Heart left ventricle (tissue), 16 donors: ENCODE measurements at regions not wholly inside any gene's neighbourhood (a gene's known extent, or its start where the extent isn't known, plus 50 kb on each side); places are given as distances from the start of the nearest gene placed in this dataset.

ENCODE experiments used
- ATAC-seq, 4 donors: fragments of 200-7000 bp; cut with Tn5 transposase; one replicate each; pipeline ENCODE4 v1.9.1; 2020 to 2022; ENCODE audit warnings: moderate library complexity in 4 of 4, mild to moderate bottlenecking in 3 of 4, moderate number of reproducible peaks in 1 of 4
- DNase-seq, 5 donors: peaks; one replicate each; pipeline ENCODE4 v3.0.0-alpha.2; 2020
- H3K27ac ChIP-seq, 12 donors: fragments of 200-600 bp; sonication (generic) in 4 of 12; one replicate each; pipeline versions ENCODE4 v1.5.0 to v1.8.0; 2016 to 2022; ENCODE audit warnings: mild to moderate bottlenecking in 2 of 12
- H3K27me3 ChIP-seq, 9 donors: fragments of 200-600 bp; sonication (generic) in 2 of 9; one replicate each; pipeline versions ENCODE4 v1.5.1 to v1.8.0; 2016 to 2022; ENCODE audit warnings: mild to moderate bottlenecking in 3 of 9
- H3K36me3 ChIP-seq, 9 donors: fragments of 200-600 bp; sonication (generic) in 2 of 9; one replicate each; pipeline versions ENCODE4 v1.5.0 to v1.8.0; 2018 to 2022; ENCODE audit warnings: mild to moderate bottlenecking in 2 of 9
- H3K4me1 ChIP-seq, 12 donors: fragments of 200-600 bp; sonication (generic) in 4 of 12; one replicate each; pipeline versions ENCODE4 v1.5.0 to v1.8.0; 2016 to 2022; ENCODE audit warnings: mild to moderate bottlenecking in 3 of 12
- H3K4me3 ChIP-seq, 12 donors: fragments of 200-600 bp; sonication (generic) in 4 of 12; one replicate each; pipeline versions ENCODE4 v1.5.0 to v1.8.0; 2017 to 2022; ENCODE audit warnings: mild to moderate bottlenecking in 9 of 12, moderate library complexity in 4 of 12
- H3K9me3 ChIP-seq, 12 donors: fragments of 200-600 bp; sonication (generic) in 4 of 12; one replicate each; pipeline versions ENCODE4 v1.5.0 to v1.8.0; 2016 to 2022; ENCODE audit warnings: mild to moderate bottlenecking in 1 of 12
- POLR2A ChIP-seq, 2 donors: fragments of 450-650 bp; IDR thresholded peaks; one replicate each; pipeline ENCODE4 v1.6.1; 2017; ENCODE audit warnings: antibody characterized with exemption in 2 of 2, mild to moderate bottlenecking in 2 of 2, moderate library complexity in 2 of 2
- WGBS, 4 donors: extraction: QIAGEN DNeasy Blood & Tissue Kit in 2 of 4; methylation state at CpG; one replicate each; pipeline versions ENCODE4 v1.1.5 to v1.1.7; 2013 to 2018; 5-methylcytosine and 5-hydroxymethylcytosine counted together
- intact Hi-C, 10 donors: fragments of 100-400 bp; cut with DNase I; formaldehyde crosslinking; loops; one replicate each; pipeline versions ENCODE4 v1.11.1 to v1.14.2; 2022
- TF ChIP-seq, protein P1 (sequence below), 12 donors: fragments of 200-600 bp; sonication (generic) in 4 of 12; IDR thresholded peaks; one replicate each; pipeline versions ENCODE4 v1.5.0 to v1.8.0; 2018 to 2022; ENCODE audit warnings: antibody characterized with exemption in 12 of 12, mild to moderate bottlenecking in 5 of 12
- donor health status: ischemic (EF 13 %, LVEDD 7.1; RV severe dilation, severe dysfunction).
- donor health status: healthy with polysubstance abuse.
- donor health status: DM: no; HTN: yes; CAD: no.
- donor health status: DM: no; HTN: no; CAD: no.
- donor health status: ischemic (EF 25% LVEDD 6.9; RV normal size, moderate dysfunction).
- donor health status: ischemic (EF 25% LVEDD 5.7; RV mildly dilated, moderate dysfunction).
- donor health status: healthy.
- donor health status: DM: yes; HTN: yes; CAD: no.
- donor health status: ischemic (EF 35%, LVEDD 5.7; RV mildly dilated, moderate dysfunction).
- donor health status: nonischemic (EF 11% LVEDD 7.7; RV severe dilation, severe dysfunction).
- donor health status: DM: yes; HTN: yes; CAD: no.
- donor health status: PGD.
- donor health status: ischemic (EF 29% LVEDD 5.4; RV normal size, mild dysfunction).
- donor health status: nonischemic (EF 23%, LVEDD 6.1; RV moderate dilation, normal function).

- WGBS, 4 donors: 46 to 75% (median 57%) methylated on average over 1 of the region's 1 CpG
- no peak overlapping the region for H3K4me3 ChIP-seq
- intact Hi-C loops: loop anchor here in 8 of 10 donors (5.0 to 10.0 kb wide), 7 partner anchors 503 to 963 kb away; no protein-coding TSS in a partner anchor
- peaks cover 0 to 10% (median 0%) of the 10 kb centered on the region in 9 donors for H3K27me3 ChIP-seq
- ATAC-seq (no peak), DNase-seq (no peak)
- H3K9me3 ChIP-seq: no peaks in the 10 kb centered on the region
- TF ChIP-seq, protein P1, sequence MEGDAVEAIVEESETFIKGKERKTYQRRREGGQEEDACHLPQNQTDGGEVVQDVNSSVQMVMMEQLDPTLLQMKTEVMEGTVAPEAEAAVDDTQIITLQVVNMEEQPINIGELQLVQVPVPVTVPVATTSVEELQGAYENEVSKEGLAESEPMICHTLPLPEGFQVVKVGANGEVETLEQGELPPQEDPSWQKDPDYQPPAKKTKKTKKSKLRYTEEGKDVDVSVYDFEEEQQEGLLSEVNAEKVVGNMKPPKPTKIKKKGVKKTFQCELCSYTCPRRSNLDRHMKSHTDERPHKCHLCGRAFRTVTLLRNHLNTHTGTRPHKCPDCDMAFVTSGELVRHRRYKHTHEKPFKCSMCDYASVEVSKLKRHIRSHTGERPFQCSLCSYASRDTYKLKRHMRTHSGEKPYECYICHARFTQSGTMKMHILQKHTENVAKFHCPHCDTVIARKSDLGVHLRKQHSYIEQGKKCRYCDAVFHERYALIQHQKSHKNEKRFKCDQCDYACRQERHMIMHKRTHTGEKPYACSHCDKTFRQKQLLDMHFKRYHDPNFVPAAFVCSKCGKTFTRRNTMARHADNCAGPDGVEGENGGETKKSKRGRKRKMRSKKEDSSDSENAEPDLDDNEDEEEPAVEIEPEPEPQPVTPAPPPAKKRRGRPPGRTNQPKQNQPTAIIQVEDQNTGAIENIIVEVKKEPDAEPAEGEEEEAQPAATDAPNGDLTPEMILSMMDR (IDR thresholded peaks at IDR 0.05): no peak
- no peak for TF ChIP-seq POLR2A (IDR thresholded peaks at IDR 0.05)
- no peak overlapping the region for H3K27ac ChIP-seq
- no peaks in the 10 kb centered on the region for H3K36me3 ChIP-seq
- peaks cover 0 to 4% (median 0%) of the 10 kb centered on the region in 12 donors for H3K4me1 ChIP-seq
Measured at GRCh38 chr18:1581581-1581980, 676.9 kb downstream of the ADCYAP1 start.

GRCh38 chr18:1585881-1586488 lies 681.3 kb downstream of the ADCYAP1 start:
- Histone ChIP-seq H3K9me3 (no peaks in the 10 kb centered on the region), H3K27me3 (peaks cover 0 to 10% (median 0%) of the 10 kb centered on the region in 9 donors), H3K36me3 (no peaks in the 10 kb centered on the region), H3K4me1 (peaks cover 0 to 4% (median 0%) of the 10 kb centered on the region in 12 donors), H3K4me3 (no peak overlapping the region), H3K27ac (no peak overlapping the region)
- DNase-seq: no peak
- intact Hi-C loops: loop anchor here (2.0 to 10.0 kb wide), 9 partner anchors 499 to 961 kb away; no protein-coding TSS in a partner anchor
- TF ChIP-seq, protein P1 (IDR thresholded peaks at IDR 0.05): peak; percentile 26 to 66 (median 51)
- TF ChIP-seq POLR2A (IDR thresholded peaks at IDR 0.05): no peak
- peak in 2 of 4 donors; percentile 51 to 58 for ATAC-seq
- 1 to 3% (median 2%) methylated on average over 7 of the region's 7 CpGs for WGBS, 4 donors

DNA sequence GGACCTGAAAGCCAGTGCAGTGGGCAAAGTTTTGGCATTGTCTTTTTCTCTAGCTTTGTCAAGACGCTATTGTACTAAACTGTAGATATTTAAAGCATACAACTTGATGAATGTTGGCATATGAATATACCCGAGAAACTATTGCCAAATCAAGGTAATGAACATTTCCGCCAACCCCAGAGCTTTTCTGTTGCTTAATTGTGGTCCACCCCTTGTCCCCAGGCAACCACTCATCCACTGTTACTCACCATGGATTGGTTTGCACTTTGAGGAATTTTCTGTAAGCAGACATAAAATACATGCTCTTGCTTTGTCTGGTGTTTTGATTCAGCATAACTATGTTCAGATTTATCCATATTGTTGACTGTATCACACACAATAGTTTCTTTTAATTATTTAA lies 688.4 kb downstream of the ADCYAP1 start:
- TF ChIP-seq, protein P1 (IDR thresholded peaks at IDR 0.05): no peak
- TF ChIP-seq POLR2A (IDR thresholded peaks at IDR 0.05): no peak
- intact Hi-C loops: loop anchor here in 1 of 10 donors (5.0 to 10.0 kb wide), 2 partner anchors 72 to 954 kb away; no protein-coding TSS in a partner anchor
- Histone ChIP-seq H3K9me3 (no peaks in the 10 kb centered on the region), H3K27me3 (no peaks in the 10 kb centered on the region), H3K4me3 (no peak overlapping the region), H3K36me3 (no peaks in the 10 kb centered on the region), H3K27ac (no peak overlapping the region), H3K4me1 (no peaks in the 10 kb centered on the region)
- ATAC-seq (no peak), DNase-seq (no peak)
- whole genome bisulfite sequencing, 4 donors: 59 to 81% (median 77%) methylated on average over 3 of the region's 3 CpGs

DNA sequence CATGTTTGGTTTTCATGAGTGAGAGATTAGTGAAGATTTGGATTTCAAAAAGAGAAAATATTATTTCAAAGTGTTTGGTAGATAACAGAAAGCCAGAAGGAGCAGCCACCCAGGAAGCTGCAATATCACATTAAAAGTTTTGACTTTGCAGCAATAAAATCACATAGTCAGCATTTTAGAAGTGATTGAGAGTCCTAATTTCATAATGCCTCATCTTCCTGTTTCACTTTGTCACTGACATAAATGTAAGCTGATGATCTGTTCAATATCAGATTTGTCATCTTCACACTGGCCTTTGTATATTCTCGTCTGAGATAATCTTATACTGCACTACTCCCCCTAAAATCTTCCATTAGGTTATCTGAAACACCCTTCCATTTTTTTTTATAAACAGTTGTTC lies 690.5 kb downstream of the ADCYAP1 start:
- Histone ChIP-seq H3K9me3 (no peaks in the 10 kb centered on the region), H3K4me1 (no peaks in the 10 kb centered on the region), H3K36me3 (no peaks in the 10 kb centered on the region), H3K4me3 (no peak overlapping the region), H3K27ac (no peak overlapping the region), H3K27me3 (no peaks in the 10 kb centered on the region)
- no peak for ATAC-seq
- TF ChIP-seq, protein P1 (IDR thresholded peaks at IDR 0.05): no peak
- TF ChIP-seq POLR2A (IDR thresholded peaks at IDR 0.05): no peak
- 13 to 30% (median 19%) methylated on average over 1 of the region's 1 CpG for WGBS, 4 donors
- DNase-seq: no peak
- intact Hi-C loops: loop anchor here in 2 of 10 donors (5.0 to 10.0 kb wide), 2 partner anchors 70 to 487 kb away; no protein-coding TSS in a partner anchor
